ENCODE measurements at regions not wholly inside any gene's neighbourhood (a gene's known extent, or its start where the extent isn't known, plus 50 kb on each side); places are given as distances from the start of the nearest gene placed in this dataset.

DNA sequence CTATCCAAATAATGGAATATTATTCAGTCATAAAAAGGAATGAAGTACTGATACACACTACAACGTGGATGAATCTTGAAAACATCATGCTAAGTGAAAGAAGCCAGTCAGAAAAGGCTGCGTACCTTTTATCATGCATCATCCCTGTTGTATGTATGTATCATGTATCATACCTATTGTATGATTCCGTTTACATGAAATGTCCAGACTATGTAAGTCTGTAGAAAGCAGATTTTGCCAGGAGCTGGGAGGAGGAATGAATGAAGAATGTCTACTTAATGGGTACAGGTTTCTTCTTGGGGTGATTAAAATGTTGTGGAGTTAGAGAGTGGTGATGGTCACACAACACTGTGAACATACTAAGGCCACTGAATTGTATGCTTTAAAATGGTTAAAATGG, 135.9 kb upstream of the KLF14 start:
- no peaks in the 10 kb centered on the region for H3K9me3 ChIP-seq (ENCODE audit: control insufficient read depth, insufficient read depth, low read depth, low read length)
- POLR2A ChIA-PET: no interaction called here
- H3K4me3 ChIP-seq (ENCODE audit: low read depth, low read length): no peak overlapping the region
- TF ChIP-seq KLF7 (tag by site-specific recombination; IDR thresholded peaks at IDR 0.05; ENCODE audit: borderline replicate concordance): no peak
- TF ChIP-seq ZNF146 (tag by site-specific recombination; IDR thresholded peaks at IDR 0.05): peak; percentile 21; the same call in 1 of the 2 replicates
- H3K4me1 ChIP-seq (ENCODE audit: control insufficient read depth, insufficient read depth, low read length): no peaks in the 10 kb centered on the region
- H3K27ac ChIP-seq (ENCODE audit: extremely low read depth, low read depth, low read length): no peak overlapping the region
- no peaks in the 10 kb centered on the region for H3K36me3 ChIP-seq (ENCODE audit: control insufficient read depth in 2 of 2, insufficient read depth in 1 of 2, low read length in 2 of 2)
- CTCF ChIA-PET: interaction anchor here (0.5 to 1.2 kb wide), 4 partner anchors 27 to 829 kb away, joined by 3 to 5 read pairs (median 3); no protein-coding TSS in a partner anchor

DNA sequence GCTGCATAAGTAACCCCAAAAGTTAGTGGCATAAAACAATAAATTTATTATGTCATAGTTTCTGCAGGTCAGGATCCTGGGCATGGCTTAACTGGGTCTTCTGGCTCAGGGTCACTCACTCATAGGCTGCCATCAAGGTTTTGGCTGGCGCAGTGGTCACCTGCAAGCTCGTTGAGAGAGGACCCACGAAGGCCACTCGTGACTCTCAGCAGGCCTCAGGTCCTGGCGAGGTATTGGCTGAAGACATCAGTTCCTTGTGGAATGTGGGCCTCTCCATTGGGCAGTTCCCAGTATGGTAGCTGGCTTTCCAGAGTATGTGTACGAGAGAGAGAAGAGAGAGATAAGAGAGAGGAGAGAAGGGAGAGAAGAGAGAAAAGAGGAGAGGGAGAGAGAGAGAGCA, 138.3 kb upstream of the KLF14 start:
- Histone ChIP-seq H3K4me3 (ENCODE audit: low read depth, low read length) (no peak overlapping the region), H3K4me1 (ENCODE audit: control insufficient read depth, insufficient read depth, low read length) (no peaks in the 10 kb centered on the region), H3K27ac (ENCODE audit: extremely low read depth, low read depth, low read length) (no peak overlapping the region), H3K9me3 (ENCODE audit: control insufficient read depth, insufficient read depth, low read depth, low read length) (no peaks in the 10 kb centered on the region), H3K36me3 (ENCODE audit: control insufficient read depth in 2 of 2, insufficient read depth in 1 of 2, low read length in 2 of 2) (no peaks in the 10 kb centered on the region)
- ChIA-PET CTCF (interaction anchor here (0.6 to 5.2 kb wide), 2 partner anchors 25 to 167 kb away, joined by 3 to 42 read pairs; no protein-coding TSS in a partner anchor), POLR2A (no interaction called here)
- TF ChIP-seq SCRT2 (tag by site-specific recombination; IDR thresholded peaks at IDR 0.05) (no peak), ZNF596 (tag by site-specific recombination; IDR thresholded peaks at IDR 0.05) (0 out of 2 replicates have a peak, but pooled peaks have one; percentile 15), ZNF404 (tag by site-specific recombination; IDR thresholded peaks at IDR 0.05) (no peak), ZNF501 (tag by site-specific recombination; IDR thresholded peaks at IDR 0.05) (no peak)

DNA sequence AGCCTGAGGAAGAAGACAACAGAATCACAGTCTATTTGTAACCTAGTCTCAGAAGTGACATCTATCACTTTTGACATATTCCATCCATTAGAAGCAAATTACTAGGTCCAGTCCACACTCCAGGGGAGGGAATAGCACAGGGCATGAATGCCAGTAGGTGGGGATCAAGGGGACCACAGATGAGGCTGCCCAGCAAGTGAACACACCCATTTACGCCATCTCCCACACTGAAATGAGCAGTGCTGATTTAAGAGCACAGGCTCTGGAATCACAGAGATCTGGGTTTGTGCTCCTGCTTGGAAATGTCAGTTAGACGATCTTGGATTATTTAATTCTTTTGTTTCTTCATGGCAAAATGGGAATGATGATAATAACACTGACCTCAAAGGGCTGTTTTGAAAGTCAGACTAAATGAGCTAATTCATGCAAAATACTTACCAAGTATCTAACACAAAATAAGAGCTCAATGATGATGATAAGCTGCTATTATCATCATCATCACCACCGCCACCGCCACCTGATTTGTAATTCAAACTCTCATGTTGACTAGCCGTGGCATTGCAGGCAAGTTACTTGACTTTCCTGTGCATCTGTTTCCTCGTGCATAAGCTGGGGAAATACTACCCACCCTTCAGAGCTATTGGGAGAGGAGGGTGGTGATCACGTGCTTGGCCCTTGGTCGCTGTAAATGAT, 138.9 kb upstream of the KLF14 start:
- ChIA-PET POLR2A (no interaction called here), CTCF (interaction anchor here (0.8 to 5.2 kb wide), 5 partner anchors 20 to 167 kb away, joined by 3 to 42 read pairs (median 5); no protein-coding TSS in a partner anchor)
- Histone ChIP-seq H3K27ac (ENCODE audit: extremely low read depth, low read depth, low read length) (no peak overlapping the region), H3K9me3 (ENCODE audit: control insufficient read depth, insufficient read depth, low read depth, low read length) (no peaks in the 10 kb centered on the region), H3K36me3 (ENCODE audit: control insufficient read depth in 2 of 2, insufficient read depth in 1 of 2, low read length in 2 of 2) (no peaks in the 10 kb centered on the region), H3K4me1 (ENCODE audit: control insufficient read depth, insufficient read depth, low read length) (no peaks in the 10 kb centered on the region), H3K4me3 (ENCODE audit: low read depth, low read length) (no peak overlapping the region)
- no peak for TF ChIP-seq ZNF777 (tag by site-specific recombination; IDR thresholded peaks at IDR 0.05; ENCODE audit: borderline replicate concordance)
- no peak for TF ChIP-seq ZNF544 (tag by site-specific recombination; IDR thresholded peaks at IDR 0.05)
- TF ChIP-seq ZNF211 (tag by site-specific recombination; IDR thresholded peaks at IDR 0.05; ENCODE audit: low read depth): no peak
- TF ChIP-seq ZNF146 (tag by site-specific recombination; IDR thresholded peaks at IDR 0.05): no peak
- TF ChIP-seq ZNF571 (tag by site-specific recombination; IDR thresholded peaks at IDR 0.05): no peak
- TF ChIP-seq ZNF791 (tag by site-specific recombination; IDR thresholded peaks at IDR 0.05): no peak
- no peak for TF ChIP-seq ZIC2 (tag by site-specific recombination; IDR thresholded peaks at IDR 0.05)
- TF ChIP-seq ZNF140 (tag by site-specific recombination; IDR thresholded peaks at IDR 0.05): no peak
- TF ChIP-seq ZNF837 (tag by site-specific recombination; IDR thresholded peaks at IDR 0.05): no peak
- TF ChIP-seq, protein P1, sequence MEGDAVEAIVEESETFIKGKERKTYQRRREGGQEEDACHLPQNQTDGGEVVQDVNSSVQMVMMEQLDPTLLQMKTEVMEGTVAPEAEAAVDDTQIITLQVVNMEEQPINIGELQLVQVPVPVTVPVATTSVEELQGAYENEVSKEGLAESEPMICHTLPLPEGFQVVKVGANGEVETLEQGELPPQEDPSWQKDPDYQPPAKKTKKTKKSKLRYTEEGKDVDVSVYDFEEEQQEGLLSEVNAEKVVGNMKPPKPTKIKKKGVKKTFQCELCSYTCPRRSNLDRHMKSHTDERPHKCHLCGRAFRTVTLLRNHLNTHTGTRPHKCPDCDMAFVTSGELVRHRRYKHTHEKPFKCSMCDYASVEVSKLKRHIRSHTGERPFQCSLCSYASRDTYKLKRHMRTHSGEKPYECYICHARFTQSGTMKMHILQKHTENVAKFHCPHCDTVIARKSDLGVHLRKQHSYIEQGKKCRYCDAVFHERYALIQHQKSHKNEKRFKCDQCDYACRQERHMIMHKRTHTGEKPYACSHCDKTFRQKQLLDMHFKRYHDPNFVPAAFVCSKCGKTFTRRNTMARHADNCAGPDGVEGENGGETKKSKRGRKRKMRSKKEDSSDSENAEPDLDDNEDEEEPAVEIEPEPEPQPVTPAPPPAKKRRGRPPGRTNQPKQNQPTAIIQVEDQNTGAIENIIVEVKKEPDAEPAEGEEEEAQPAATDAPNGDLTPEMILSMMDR (tag by site-specific recombination; IDR thresholded peaks at IDR 0.05): no peak
- TF ChIP-seq, protein P2, sequence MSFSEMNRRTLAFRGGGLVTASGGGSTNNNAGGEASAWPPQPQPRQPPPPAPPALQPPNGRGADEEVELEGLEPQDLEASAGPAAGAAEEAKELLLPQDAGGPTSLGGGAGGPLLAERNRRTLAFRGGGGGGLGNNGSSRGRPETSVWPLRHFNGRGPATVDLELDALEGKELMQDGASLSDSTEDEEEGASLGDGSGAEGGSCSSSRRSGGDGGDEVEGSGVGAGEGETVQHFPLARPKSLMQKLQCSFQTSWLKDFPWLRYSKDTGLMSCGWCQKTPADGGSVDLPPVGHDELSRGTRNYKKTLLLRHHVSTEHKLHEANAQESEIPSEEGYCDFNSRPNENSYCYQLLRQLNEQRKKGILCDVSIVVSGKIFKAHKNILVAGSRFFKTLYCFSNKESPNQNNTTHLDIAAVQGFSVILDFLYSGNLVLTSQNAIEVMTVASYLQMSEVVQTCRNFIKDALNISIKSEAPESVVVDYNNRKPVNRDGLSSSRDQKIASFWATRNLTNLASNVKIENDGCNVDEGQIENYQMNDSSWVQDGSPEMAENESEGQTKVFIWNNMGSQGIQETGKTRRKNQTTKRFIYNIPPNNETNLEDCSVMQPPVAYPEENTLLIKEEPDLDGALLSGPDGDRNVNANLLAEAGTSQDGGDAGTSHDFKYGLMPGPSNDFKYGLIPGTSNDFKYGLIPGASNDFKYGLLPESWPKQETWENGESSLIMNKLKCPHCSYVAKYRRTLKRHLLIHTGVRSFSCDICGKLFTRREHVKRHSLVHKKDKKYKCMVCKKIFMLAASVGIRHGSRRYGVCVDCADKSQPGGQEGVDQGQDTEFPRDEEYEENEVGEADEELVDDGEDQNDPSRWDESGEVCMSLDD (tag by site-specific recombination; IDR thresholded peaks at IDR 0.05): no peak
- no peak for TF ChIP-seq ZNF354C (tag by site-specific recombination; IDR thresholded peaks at IDR 0.05; ENCODE audit: borderline replicate concordance, low read depth)
- TF ChIP-seq ZNF514 (tag by site-specific recombination; IDR thresholded peaks at IDR 0.05): no peak
- TF ChIP-seq ZBTB8A (tag by site-specific recombination; IDR thresholded peaks at IDR 0.05): no peak
- TF ChIP-seq ZNF112 (tag by site-specific recombination; IDR thresholded peaks at IDR 0.05): no peak
- TF ChIP-seq ZNF433 (tag by site-specific recombination; IDR thresholded peaks at IDR 0.05; ENCODE audit: low read depth): no peak

Data from HEK293 (cell line).